ENCODE measurements at regions not wholly inside any gene's neighbourhood (a gene's known extent, or its start where the extent isn't known, plus 50 kb on each side); places are given as distances from the start of the nearest gene placed in this dataset.

GRCh38 chr4:18508786-18509185, 487.2 kb upstream of the LCORL start:
- POLR2A ChIA-PET, result no interaction called here

GRCh38 chr4:18480928-18481327, 459.4 kb upstream of the LCORL start:
- H3K27ac ChIP-seq (ENCODE audit: low read length), result no peak overlapping the region
- CTCF ChIA-PET, result no interaction called here
- no peaks in the 10 kb centered on the region for H3K4me1 ChIP-seq (ENCODE audit: control insufficient read depth, insufficient read depth, low read length)
- in situ Hi-C loops (cut with HindIII; ENCODE audit: low pct_unique_long_range_greater_than_20kb, low sequenced_read_pairs) (no loop called here), intact Hi-C loops (cut with micrococcal nuclease; ENCODE audit: unreplicated experiment) (no loop called here)
- ATAC-seq, result no peak
- no peak overlapping the region for H3K4me3 ChIP-seq (ENCODE audit: low read depth in 2 of 2, low read length in 2 of 2)
- POLR2A ChIA-PET, result no interaction called here
- DNase-seq (ENCODE audit: low read depth, low spot score), result no peak
- no peaks in the 10 kb centered on the region for H3K36me3 ChIP-seq (ENCODE audit: control insufficient read depth, insufficient read depth, low read length)
- TF ChIP-seq TCF7L2 (IDR thresholded peaks at IDR 0.05; ENCODE audit: low read depth, low read length), result no peak
- TF ChIP-seq POLR2AphosphoS5 (IDR thresholded peaks at IDR 0.05; ENCODE audit: low read depth, low read length), result no peak
- no peak for TF ChIP-seq CTCF (IDR thresholded peaks at IDR 0.05)
- TF ChIP-seq REST (IDR thresholded peaks at IDR 0.05; ENCODE audit: insufficient read depth in 1 of 2, low read depth in 2 of 2, low read length in 1 of 2), result no peak
- no peaks in the 10 kb centered on the region for H3K27me3 ChIP-seq (ENCODE audit: control insufficient read depth, insufficient read depth, low read length)
- no peaks in the 10 kb centered on the region for H3K9me3 ChIP-seq (ENCODE audit: control insufficient read depth, insufficient read depth, low read depth, low read length)
- no TSS peak for BruUV-seq (replicated peaks)

More at GRCh38 chr4:18508786-18509185, 487.2 kb upstream of the LCORL start:
- ATAC-seq (no peak), DNase-seq (ENCODE audit: low read depth, low spot score) (no peak)
- Histone ChIP-seq H3K4me3 (ENCODE audit: low read depth in 2 of 2, low read length in 2 of 2) (no peak overlapping the region), H3K9me3 (ENCODE audit: control insufficient read depth, insufficient read depth, low read depth, low read length) (no peaks in the 10 kb centered on the region), H3K27ac (ENCODE audit: low read length) (no peak overlapping the region), H3K36me3 (ENCODE audit: control insufficient read depth, insufficient read depth, low read length) (no peaks in the 10 kb centered on the region), H3K4me1 (ENCODE audit: control insufficient read depth, insufficient read depth, low read length) (no peaks in the 10 kb centered on the region), H3K27me3 (ENCODE audit: control insufficient read depth, insufficient read depth, low read length) (no peaks in the 10 kb centered on the region)
- CTCF ChIA-PET, result no interaction called here
- no TSS peak for BruUV-seq (replicated peaks)
- TF ChIP-seq TCF7L2 (IDR thresholded peaks at IDR 0.05; ENCODE audit: low read depth, low read length), result no peak
- TF ChIP-seq SIN3A (IDR thresholded peaks at IDR 0.05; ENCODE audit: borderline replicate concordance, insufficient read depth, low read depth, low read length), result no peak
- TF ChIP-seq CTCF (IDR thresholded peaks at IDR 0.05), result no peak
- no peak for TF ChIP-seq REST (IDR thresholded peaks at IDR 0.05; ENCODE audit: insufficient read depth in 1 of 2, low read depth in 2 of 2, low read length in 1 of 2)
- TF ChIP-seq POLR2AphosphoS5 (IDR thresholded peaks at IDR 0.05; ENCODE audit: low read depth, low read length), result no peak
- intact Hi-C loops (cut with micrococcal nuclease; ENCODE audit: unreplicated experiment), result no loop called here
- in situ Hi-C loops (cut with HindIII; ENCODE audit: low pct_unique_long_range_greater_than_20kb, low sequenced_read_pairs), result no loop called here

Data from Panc1 (cell line).